Mesenchymal stem cell (in vitro differentiated cells and primary cell): ENCODE measurements at regions not wholly inside any gene's neighbourhood (a gene's known extent, or its start where the extent isn't known, plus 50 kb on each side); places are given as distances from the start of the nearest gene placed in this dataset.
A peak's percentile ranks its signal among the peaks of the same experiment; 100 is the strongest.

Experiments used
- DNase-seq: peaks from one replicate; pipeline ENCODE4 v3.0.0-alpha.2; 2013
- H2AFZ ChIP-seq: one replicate; pipeline ENCODE4 v1.6.1; 2013; ENCODE audit warnings: low read depth, mild to moderate bottlenecking, control low read depth, inconsistent platforms, low read length, moderate library complexity
- H2AK5ac ChIP-seq: 2 replicates; pipeline ENCODE4 v1.6.1; 2013; ENCODE audit warnings: low read length, moderate library complexity, mild to moderate bottlenecking, inconsistent platforms; ENCODE audit not compliant: severe bottlenecking
- H2BK120ac ChIP-seq: one replicate; pipeline ENCODE4 v1.6.1; 2013; ENCODE audit warnings: low read depth, mild to moderate bottlenecking, inconsistent platforms, low read length, moderate library complexity
- H2BK12ac ChIP-seq, 2 experiments: one replicate each; pipeline ENCODE4 v1.6.1; 2013; ENCODE audit warnings: inconsistent platforms in 2 of 2, low read length in 2 of 2, mild to moderate bottlenecking in 2 of 2, moderate library complexity in 2 of 2, control low read depth in 1 of 2
- H2BK15ac ChIP-seq: one replicate; pipeline ENCODE4 v1.6.1; 2013; ENCODE audit warnings: mild to moderate bottlenecking, low read depth, inconsistent platforms; ENCODE audit not compliant: poor library complexity, severe bottlenecking
- H2BK5ac ChIP-seq: 2 replicates; pipeline ENCODE4 v1.6.1; 2013; ENCODE audit warnings: low read depth, mild to moderate bottlenecking, low read length, control low read depth, inconsistent platforms; ENCODE audit not compliant: poor library complexity, severe bottlenecking
- H3K14ac ChIP-seq, 2 experiments: one replicate each; pipeline ENCODE4 v1.6.1; 2013; ENCODE audit warnings: inconsistent platforms in 2 of 2, low read length in 2 of 2, control low read depth in 1 of 2, mild to moderate bottlenecking in 1 of 2, moderate library complexity in 1 of 2
- H3K18ac ChIP-seq, 2 experiments: one replicate each; pipeline ENCODE4 v1.6.1; 2013; ENCODE audit warnings: inconsistent platforms in 2 of 2, low read length in 2 of 2, control low read depth in 1 of 2, low read depth in 1 of 2, mild to moderate bottlenecking in 1 of 2
- H3K23ac ChIP-seq, 2 experiments: one replicate each; pipeline ENCODE4 v1.6.1; 2013; ENCODE audit warnings: inconsistent platforms in 2 of 2, low read length in 2 of 2, mild to moderate bottlenecking in 2 of 2, moderate library complexity in 2 of 2, control low read depth in 1 of 2
- H3K27ac ChIP-seq: 2 replicates; pipeline ENCODE4 v1.5.1; 2013; ENCODE audit warnings: mild to moderate bottlenecking, moderate library complexity, low read length, control low read depth, inconsistent platforms; ENCODE audit not compliant: poor library complexity, severe bottlenecking
- H3K27me3 ChIP-seq, 2 experiments: 2 replicates each; pipeline versions ENCODE4 v1.6.1 to v1.7.0; 2013; ENCODE audit warnings: low read length in 2 of 2, mild to moderate bottlenecking in 2 of 2, moderate library complexity in 2 of 2, control low read depth in 1 of 2, inconsistent platforms in 1 of 2; ENCODE audit not compliant: control insufficient read depth in 1 of 2, insufficient read depth in 1 of 2
- H3K36me3 ChIP-seq, 2 experiments: 2 replicates each; pipeline versions ENCODE4 v1.6.1 to v1.7.0; 2013; ENCODE audit warnings: low read length in 2 of 2, control low read depth in 1 of 2, inconsistent platforms in 1 of 2, low read depth in 1 of 2, mild to moderate bottlenecking in 1 of 2; ENCODE audit not compliant: insufficient read depth in 2 of 2, control insufficient read depth in 1 of 2
- H3K4ac ChIP-seq, 2 experiments: one replicate each; pipeline ENCODE4 v1.6.1; 2013; ENCODE audit warnings: inconsistent platforms in 2 of 2, low read length in 2 of 2, mild to moderate bottlenecking in 2 of 2, moderate library complexity in 2 of 2, control low read depth in 1 of 2, low read depth in 1 of 2
- H3K4me1 ChIP-seq: 2 replicates; pipeline ENCODE4 v1.6.1; 2013; ENCODE audit warnings: low read depth, low read length, control low read depth; ENCODE audit not compliant: control insufficient read depth, insufficient read depth
- H3K4me2 ChIP-seq: 2 replicates; pipeline ENCODE4 v1.6.1; 2013; ENCODE audit warnings: low read length, mild to moderate bottlenecking, inconsistent platforms; ENCODE audit not compliant: poor library complexity, severe bottlenecking
- H3K4me3 ChIP-seq, 2 experiments: 2 replicates each; pipeline versions ENCODE4 v1.5.1 to v1.7.0; 2013; ENCODE audit warnings: low read length in 2 of 2, mild to moderate bottlenecking in 2 of 2, control low read depth in 1 of 2, low read depth in 1 of 2; ENCODE audit not compliant: insufficient read depth in 1 of 2
- H3K79me1 ChIP-seq: replicated peaks from 2 replicates; pipeline ENCODE4 v1.6.1; 2013; ENCODE audit warnings: mild to moderate bottlenecking, control low read depth, low read length, inconsistent platforms; ENCODE audit not compliant: poor library complexity, severe bottlenecking
- H3K9ac ChIP-seq: 2 replicates; pipeline ENCODE4 v1.7.0; 2013; ENCODE audit warnings: mild to moderate bottlenecking, low read length, moderate library complexity
- H3K9me3 ChIP-seq: 2 replicates; pipeline ENCODE4 v1.7.0; 2013; ENCODE audit warnings: mild to moderate bottlenecking, low read length; ENCODE audit not compliant: control insufficient read depth
- H4K8ac ChIP-seq: one replicate; pipeline ENCODE4 v1.6.1; 2013; ENCODE audit warnings: inconsistent platforms, mild to moderate bottlenecking, low read length, moderate library complexity
- H4K91ac ChIP-seq: one replicate; pipeline ENCODE4 v1.6.1; 2013; ENCODE audit warnings: mild to moderate bottlenecking, low read length, inconsistent platforms
- WGBS: methylation state at CpG from one replicate; pipeline ENCODE4 v1.1.7; 2013; ENCODE audit warnings: mixed read lengths; 5-methylcytosine and 5-hydroxymethylcytosine counted together

- H2AFZ ChIP-seq: no peak overlapping the region
- H4K91ac ChIP-seq: no peak overlapping the region
- no peak overlapping the region for H3K27ac ChIP-seq
- no peak overlapping the region for H3K4me3 ChIP-seq
- no peaks in the 10 kb centered on the region for H3K36me3 ChIP-seq
- H3K27me3 ChIP-seq: peaks cover 0 to 3% of the 10 kb centered on the region in 2 experiments
- no peak overlapping the region for H4K8ac ChIP-seq
- WGBS: 91% methylated on average over 2 of the region's 4 CpGs
- H3K79me1 ChIP-seq: no peaks in the 10 kb centered on the region
- no peak overlapping the region for H3K4ac ChIP-seq
- H2BK120ac ChIP-seq: no peak overlapping the region
- no peak overlapping the region for H3K18ac ChIP-seq
- peaks cover 18% of the 10 kb centered on the region for H3K9me3 ChIP-seq
- no peak overlapping the region for H3K9ac ChIP-seq
- no peak overlapping the region for H2AK5ac ChIP-seq
- no peaks in the 10 kb centered on the region for H3K4me1 ChIP-seq
- no peak for DNase-seq
- no peak overlapping the region for H2BK12ac ChIP-seq
- H2BK15ac ChIP-seq: no peak overlapping the region
- H2BK5ac ChIP-seq: no peak overlapping the region
- no peak overlapping the region for H3K14ac ChIP-seq
- H3K4me2 ChIP-seq: no peak overlapping the region
- H3K23ac ChIP-seq: no peak overlapping the region
These were observed 862.5 kb downstream of the KCNMA1 start for GRCh38 chr10:76774987-76775603.

- no peak overlapping the region for H2BK15ac ChIP-seq
- DNase-seq: no peak
- no peak overlapping the region for H3K27ac ChIP-seq
- H3K23ac ChIP-seq: no peak overlapping the region
- H3K4ac ChIP-seq: no peak overlapping the region
- no peaks in the 10 kb centered on the region for H3K4me1 ChIP-seq
- H3K14ac ChIP-seq: no peak overlapping the region
- no peaks in the 10 kb centered on the region for H3K36me3 ChIP-seq
- H2AFZ ChIP-seq: no peak overlapping the region
- H4K8ac ChIP-seq: no peak overlapping the region
- H3K27me3 ChIP-seq: no peaks in the 10 kb centered on the region
- no peak overlapping the region for H4K91ac ChIP-seq
- no peak overlapping the region for H2BK5ac ChIP-seq
- H2AK5ac ChIP-seq: no peak overlapping the region
- H2BK12ac ChIP-seq: no peak overlapping the region
- H3K4me3 ChIP-seq: no peak overlapping the region
- no peak overlapping the region for H3K9ac ChIP-seq
- H3K79me1 ChIP-seq: no peaks in the 10 kb centered on the region
- no peak overlapping the region for H2BK120ac ChIP-seq
- H3K18ac ChIP-seq: no peak overlapping the region
- H3K4me2 ChIP-seq: no peak overlapping the region
- H3K9me3 ChIP-seq: peaks cover 8% of the 10 kb centered on the region
These were observed 868.0 kb downstream of the KCNMA1 start for GRCh38 chr10:76769582-76769981.

GRCh38 chr10:76769161-76769560, 868.4 kb downstream of the KCNMA1 start:
- Histone ChIP-seq H2BK12ac (no peak overlapping the region), H3K27me3 (no peaks in the 10 kb centered on the region), H3K79me1 (no peaks in the 10 kb centered on the region), H3K9me3 (peaks cover 4% of the 10 kb centered on the region), H3K18ac (no peak overlapping the region), H2BK5ac (no peak overlapping the region), H3K23ac (no peak overlapping the region), H3K36me3 (no peaks in the 10 kb centered on the region), H3K14ac (no peak overlapping the region), H3K4ac (no peak overlapping the region), H2AK5ac (no peak overlapping the region), H3K9ac (no peak overlapping the region), H2BK120ac (no peak overlapping the region), H4K91ac (no peak overlapping the region), H4K8ac (no peak overlapping the region), H3K4me1 (no peaks in the 10 kb centered on the region), H2AFZ (no peak overlapping the region), H3K4me3 (no peak overlapping the region), H3K27ac (no peak overlapping the region), H2BK15ac (no peak overlapping the region), H3K4me2 (no peak overlapping the region)
- DNase-seq: no peak
- WGBS: 89% methylated on average over 1 of the region's 2 CpGs

GRCh38 chr10:76766682-76767081, 870.9 kb downstream of the KCNMA1 start:
- H2AK5ac ChIP-seq: no peak overlapping the region
- no peak overlapping the region for H2BK15ac ChIP-seq
- no peaks in the 10 kb centered on the region for H3K27me3 ChIP-seq
- H4K8ac ChIP-seq: no peak overlapping the region
- no peak overlapping the region for H3K9ac ChIP-seq
- H2BK5ac ChIP-seq: no peak overlapping the region
- H2AFZ ChIP-seq: no peak overlapping the region
- H3K4ac ChIP-seq: no peak overlapping the region
- no peak overlapping the region for H3K14ac ChIP-seq
- H3K79me1 ChIP-seq: no peaks in the 10 kb centered on the region
- no peak overlapping the region for H3K27ac ChIP-seq
- H2BK120ac ChIP-seq: no peak overlapping the region
- no peaks in the 10 kb centered on the region for H3K4me1 ChIP-seq
- no peaks in the 10 kb centered on the region for H3K36me3 ChIP-seq
- no peaks in the 10 kb centered on the region for H3K9me3 ChIP-seq
- H3K23ac ChIP-seq: no peak overlapping the region
- no peak overlapping the region for H2BK12ac ChIP-seq
- H3K18ac ChIP-seq: no peak overlapping the region
- H4K91ac ChIP-seq: peak overlapping the region; percentile 21
- H3K4me3 ChIP-seq: no peak overlapping the region
- DNase-seq: no peak
- 95% methylated on average over 6 of the region's 7 CpGs for WGBS
- H3K4me2 ChIP-seq: no peak overlapping the region
